ENCODE measurements at regions not wholly inside any gene's neighbourhood (a gene's known extent, or its start where the extent isn't known, plus 50 kb on each side); places are given as distances from the start of the nearest gene placed in this dataset.

- no peak for DNase-seq (ENCODE audit: low read depth, low spot score)
- no peaks in the 10 kb centered on the region for H3K36me3 ChIP-seq (ENCODE audit: insufficient read depth, low read length)
- no peak for TF ChIP-seq POLR2AphosphoS5 (IDR thresholded peaks at IDR 0.05; ENCODE audit: borderline replicate concordance, low read depth, low read length)
- TF ChIP-seq EZH2 (IDR thresholded peaks at IDR 0.05), result no peak
- TF ChIP-seq FOXP2 (optimal IDR thresholded peaks at IDR 0.05; ENCODE audit: control extremely low read depth, extremely low read length, insufficient read depth), result no peak
- H3K9ac ChIP-seq (ENCODE audit: insufficient read length), result no peak overlapping the region
- no peaks in the 10 kb centered on the region for H3K9me3 ChIP-seq (ENCODE audit: low read depth, low read length)
- no peak overlapping the region for H3K27ac ChIP-seq
- H3K4me3 ChIP-seq, result no peak overlapping the region
These were observed 436.6 kb upstream of the OPRM1 start for GRCh38 chr6:153602401-153602800.

GRCh38 chr6:153599901-153600300, 439.1 kb upstream of the OPRM1 start:
- no peak for DNase-seq (ENCODE audit: low read depth, low spot score)
- Histone ChIP-seq H3K9ac (ENCODE audit: insufficient read length) (no peak overlapping the region), H3K36me3 (ENCODE audit: insufficient read depth, low read length) (no peaks in the 10 kb centered on the region), H3K27ac (no peak overlapping the region), H3K4me3 (no peak overlapping the region), H3K9me3 (ENCODE audit: low read depth, low read length) (no peaks in the 10 kb centered on the region)
- TF ChIP-seq POLR2AphosphoS5 (IDR thresholded peaks at IDR 0.05; ENCODE audit: borderline replicate concordance, low read depth, low read length), result no peak
- TF ChIP-seq FOXP2 (optimal IDR thresholded peaks at IDR 0.05; ENCODE audit: control extremely low read depth, extremely low read length, insufficient read depth), result no peak
- no peak for TF ChIP-seq EZH2 (IDR thresholded peaks at IDR 0.05)

GRCh38 chr6:153595903-153596302, 443.1 kb upstream of the OPRM1 start:
- Histone ChIP-seq H3K9ac (ENCODE audit: insufficient read length) (no peak overlapping the region), H3K4me3 (no peak overlapping the region), H3K36me3 (ENCODE audit: insufficient read depth, low read length) (no peaks in the 10 kb centered on the region), H3K27ac (no peak overlapping the region), H3K9me3 (ENCODE audit: low read depth, low read length) (no peaks in the 10 kb centered on the region)
- DNase-seq (ENCODE audit: low read depth, low spot score), result no peak
- TF ChIP-seq FOXP2 (optimal IDR thresholded peaks at IDR 0.05; ENCODE audit: control extremely low read depth, extremely low read length, insufficient read depth) (no peak), EZH2 (IDR thresholded peaks at IDR 0.05) (no peak), POLR2AphosphoS5 (IDR thresholded peaks at IDR 0.05; ENCODE audit: borderline replicate concordance, low read depth, low read length) (no peak)

GRCh38 chr6:153594871-153595270, 444.2 kb upstream of the OPRM1 start:
- Histone ChIP-seq H3K9ac (ENCODE audit: insufficient read length) (no peak overlapping the region), H3K36me3 (ENCODE audit: insufficient read depth, low read length) (no peaks in the 10 kb centered on the region), H3K9me3 (ENCODE audit: low read depth, low read length) (no peaks in the 10 kb centered on the region), H3K4me3 (no peak overlapping the region), H3K27ac (no peak overlapping the region)
- no peak for DNase-seq (ENCODE audit: low read depth, low spot score)
- TF ChIP-seq EZH2 (IDR thresholded peaks at IDR 0.05), result no peak
- TF ChIP-seq FOXP2 (optimal IDR thresholded peaks at IDR 0.05; ENCODE audit: control extremely low read depth, extremely low read length, insufficient read depth), result no peak
- no peak for TF ChIP-seq POLR2AphosphoS5 (IDR thresholded peaks at IDR 0.05; ENCODE audit: borderline replicate concordance, low read depth, low read length)

GRCh38 chr6:153591159-153591558, 447.9 kb upstream of the OPRM1 start:
- DNase-seq (ENCODE audit: low read depth, low spot score), result no peak
- no peaks in the 10 kb centered on the region; the same call in 1 of the 2 replicates for H3K9me3 ChIP-seq (ENCODE audit: low read depth, low read length)
- H3K4me3 ChIP-seq, result no peak overlapping the region
- H3K36me3 ChIP-seq (ENCODE audit: insufficient read depth, low read length), result no peaks in the 10 kb centered on the region
- peak overlapping the region; percentile 32 for H3K9ac ChIP-seq (ENCODE audit: insufficient read length)
- H3K27ac ChIP-seq, result peak overlapping the region; percentile 52; the same call in 1 of the 2 replicates
- no peak for TF ChIP-seq EZH2 (IDR thresholded peaks at IDR 0.05)
- TF ChIP-seq FOXP2 (optimal IDR thresholded peaks at IDR 0.05; ENCODE audit: control extremely low read depth, extremely low read length, insufficient read depth), result no peak
- no peak for TF ChIP-seq POLR2AphosphoS5 (IDR thresholded peaks at IDR 0.05; ENCODE audit: borderline replicate concordance, low read depth, low read length)

- Histone ChIP-seq H3K4me3 (0 out of 2 replicates have a peak overlapping the region, but pooled peaks have one; percentile 8), H3K9me3 (ENCODE audit: low read depth, low read length) (no peaks in the 10 kb centered on the region; the same call in 1 of the 2 replicates), H3K36me3 (ENCODE audit: insufficient read depth, low read length) (no peaks in the 10 kb centered on the region), H3K9ac (ENCODE audit: insufficient read length) (peak overlapping the region; percentile 32), H3K27ac (peak overlapping the region; percentile 52)
- DNase-seq (ENCODE audit: low read depth, low spot score), result no peak
- TF ChIP-seq FOXP2 (optimal IDR thresholded peaks at IDR 0.05; ENCODE audit: control extremely low read depth, extremely low read length, insufficient read depth), result no peak
- TF ChIP-seq EZH2 (IDR thresholded peaks at IDR 0.05), result no peak
- TF ChIP-seq POLR2AphosphoS5 (IDR thresholded peaks at IDR 0.05; ENCODE audit: borderline replicate concordance, low read depth, low read length), result no peak
These were observed 448.6 kb upstream of the OPRM1 start for GRCh38 chr6:153590411-153590810.

GRCh38 chr6:153588330-153588729, 450.7 kb upstream of the OPRM1 start:
- Histone ChIP-seq H3K9me3 (ENCODE audit: low read depth, low read length) (no peaks in the 10 kb centered on the region; the same call in 1 of the 2 replicates), H3K36me3 (ENCODE audit: insufficient read depth, low read length) (no peaks in the 10 kb centered on the region), H3K27ac (no peak overlapping the region), H3K9ac (ENCODE audit: insufficient read length) (no peak overlapping the region), H3K4me3 (no peak overlapping the region)
- no peak for TF ChIP-seq POLR2AphosphoS5 (IDR thresholded peaks at IDR 0.05; ENCODE audit: borderline replicate concordance, low read depth, low read length)
- TF ChIP-seq EZH2 (IDR thresholded peaks at IDR 0.05), result no peak
- TF ChIP-seq FOXP2 (optimal IDR thresholded peaks at IDR 0.05; ENCODE audit: control extremely low read depth, extremely low read length, insufficient read depth), result no peak
- no peak for DNase-seq (ENCODE audit: low read depth, low spot score)

- no peaks in the 10 kb centered on the region for H3K36me3 ChIP-seq (ENCODE audit: insufficient read depth, low read length)
- no peak for DNase-seq (ENCODE audit: low read depth, low spot score)
- no peak overlapping the region for H3K27ac ChIP-seq
- no peak overlapping the region for H3K4me3 ChIP-seq
- H3K9me3 ChIP-seq (ENCODE audit: low read depth, low read length), result no peaks in the 10 kb centered on the region
- TF ChIP-seq FOXP2 (optimal IDR thresholded peaks at IDR 0.05; ENCODE audit: control extremely low read depth, extremely low read length, insufficient read depth) (no peak), POLR2AphosphoS5 (IDR thresholded peaks at IDR 0.05; ENCODE audit: borderline replicate concordance, low read depth, low read length) (no peak)
- no peak overlapping the region for H3K9ac ChIP-seq (ENCODE audit: insufficient read length)
These were observed 452.6 kb upstream of the RGS17 start for GRCh38 chr6:153583685-153584084.

GRCh38 chr6:153580776-153581175, 449.7 kb upstream of the RGS17 start:
- Histone ChIP-seq H3K27ac (no peak overlapping the region), H3K9ac (ENCODE audit: insufficient read length) (no peak overlapping the region), H3K9me3 (ENCODE audit: low read depth, low read length) (no peaks in the 10 kb centered on the region; the same call in 1 of the 2 replicates), H3K36me3 (ENCODE audit: insufficient read depth, low read length) (no peaks in the 10 kb centered on the region), H3K4me3 (no peak overlapping the region)
- TF ChIP-seq EZH2 (IDR thresholded peaks at IDR 0.05) (no peak), POLR2AphosphoS5 (IDR thresholded peaks at IDR 0.05; ENCODE audit: borderline replicate concordance, low read depth, low read length) (no peak), FOXP2 (optimal IDR thresholded peaks at IDR 0.05; ENCODE audit: control extremely low read depth, extremely low read length, insufficient read depth) (no peak)
- DNase-seq (ENCODE audit: low read depth, low spot score), result no peak

All from SK-N-MC (cell line).